H9 (cell line): ENCODE measurements at regions not wholly inside any gene's neighbourhood (a gene's known extent, or its start where the extent isn't known, plus 50 kb on each side); places are given as distances from the start of the nearest gene placed in this dataset.

Experiments
- DNase-seq: peaks from one replicate; pipeline ENCODE4 v3.0.0-alpha.2; 2017
- H2AFZ ChIP-seq: one replicate; pipeline ENCODE4 v1.6.1; 2013; ENCODE audit warnings: mild to moderate bottlenecking, low read length, control low read depth, moderate library complexity
- H2AK5ac ChIP-seq: 2 replicates; pipeline ENCODE4 v1.6.1; 2013; ENCODE audit warnings: low read length, control low read depth, mixed read lengths; ENCODE audit not compliant: insufficient read length
- H2BK120ac ChIP-seq: one replicate; pipeline ENCODE4 v1.6.1; 2013; ENCODE audit warnings: low read depth, mild to moderate bottlenecking, low read length, control low read depth, inconsistent platforms; ENCODE audit not compliant: poor library complexity, severe bottlenecking
- H2BK12ac ChIP-seq: 2 replicates; pipeline ENCODE4 v1.6.1; 2013; ENCODE audit warnings: low read length, control low read depth, mixed read lengths, low read depth; ENCODE audit not compliant: insufficient read length
- H2BK15ac ChIP-seq: 2 replicates; pipeline ENCODE4 v1.6.1; 2013; ENCODE audit warnings: low read depth, low read length, control low read depth
- H2BK20ac ChIP-seq: one replicate; pipeline ENCODE4 v1.6.1; 2013; ENCODE audit warnings: low read depth, mild to moderate bottlenecking, low read length, control low read depth, inconsistent platforms; ENCODE audit not compliant: poor library complexity, severe bottlenecking
- H2BK5ac ChIP-seq: 2 replicates; pipeline ENCODE4 v1.6.1; 2013; ENCODE audit warnings: low read length, control low read depth, mixed read lengths; ENCODE audit not compliant: insufficient read length
- H3K14ac ChIP-seq: 2 replicates; pipeline ENCODE4 v1.6.1; 2013; ENCODE audit warnings: low read length, control low read depth; ENCODE audit not compliant: insufficient read depth
- H3K18ac ChIP-seq: 2 replicates; pipeline ENCODE4 v1.6.1; 2013; ENCODE audit warnings: low read depth, mild to moderate bottlenecking, mixed read lengths, low read length, control low read depth; ENCODE audit not compliant: insufficient read length
- H3K23ac ChIP-seq: 2 replicates; pipeline ENCODE4 v1.6.1; 2013; ENCODE audit warnings: low read length, control low read depth, mixed read lengths, low read depth; ENCODE audit not compliant: insufficient read length
- H3K23me2 ChIP-seq: 2 replicates; pipeline ENCODE4 v1.6.1; 2013; ENCODE audit warnings: low read depth, mild to moderate bottlenecking, mixed read lengths, low read length, control low read depth; ENCODE audit not compliant: insufficient read length, poor library complexity, severe bottlenecking
- H3K27ac ChIP-seq: 2 replicates; pipeline ENCODE4 v1.5.1; 2013; ENCODE audit warnings: low read length, control low read depth, mixed read lengths, low read depth; ENCODE audit not compliant: insufficient read length
- H3K27me3 ChIP-seq: 2 replicates; pipeline ENCODE4 v1.6.1; 2013; ENCODE audit warnings: low read length, control low read depth, inconsistent platforms; ENCODE audit not compliant: insufficient read depth
- H3K4ac ChIP-seq: 2 replicates; pipeline ENCODE4 v1.6.1; 2013; ENCODE audit warnings: low read depth, mild to moderate bottlenecking, control low read depth, inconsistent platforms, low read length, moderate library complexity
- H3K4me1 ChIP-seq: 2 replicates; pipeline ENCODE4 v1.6.1; 2013; ENCODE audit warnings: low read length, control low read depth, inconsistent platforms; ENCODE audit not compliant: insufficient read depth
- H3K4me2 ChIP-seq: 2 replicates; pipeline ENCODE4 v1.6.1; 2013; ENCODE audit warnings: low read length, control low read depth, mixed read lengths; ENCODE audit not compliant: insufficient read length, insufficient read depth
- H3K56ac ChIP-seq: 2 replicates; pipeline ENCODE4 v1.6.1; 2013; ENCODE audit warnings: low read depth, mild to moderate bottlenecking, mixed read lengths, low read length, control low read depth; ENCODE audit not compliant: insufficient read length
- H3K79me1 ChIP-seq: 2 replicates; pipeline ENCODE4 v1.6.1; 2013; ENCODE audit warnings: low read depth, mild to moderate bottlenecking, moderate library complexity, low read length, control low read depth, inconsistent platforms; ENCODE audit not compliant: insufficient read depth, poor library complexity, severe bottlenecking
- H3K79me2 ChIP-seq: 2 replicates; pipeline ENCODE4 v1.6.1; 2013; ENCODE audit warnings: low read length, control low read depth, inconsistent platforms; ENCODE audit not compliant: insufficient read depth
- H3K9ac ChIP-seq: 2 replicates; pipeline ENCODE4 v1.6.1; 2013; ENCODE audit warnings: low read length, control low read depth, mixed read lengths; ENCODE audit not compliant: insufficient read length; ENCODE audit errors: extremely low read depth
- H3K9me3 ChIP-seq: one replicate; pipeline ENCODE4 v1.6.1; 2013; ENCODE audit warnings: low read depth, low read length, inconsistent platforms; ENCODE audit not compliant: control insufficient read depth
- H3T11ph ChIP-seq: one replicate; pipeline ENCODE4 v1.6.1; 2013; ENCODE audit warnings: mild to moderate bottlenecking, low read length, control low read depth, inconsistent platforms
- H4K20me1 ChIP-seq: one replicate; pipeline ENCODE4 v1.6.1; 2013; ENCODE audit not compliant: control insufficient read depth, insufficient read length, insufficient read depth
- H4K5ac ChIP-seq: 2 replicates; pipeline ENCODE4 v1.6.1; 2013; ENCODE audit warnings: low read depth, mild to moderate bottlenecking, mixed read lengths, low read length, control low read depth; ENCODE audit not compliant: insufficient read length
- H4K8ac ChIP-seq: replicated peaks from 2 replicates; pipeline ENCODE4 v1.6.1; 2013; ENCODE audit warnings: low read length, control low read depth, mixed read lengths, low read depth; ENCODE audit not compliant: insufficient read length
- H4K91ac ChIP-seq: 2 replicates; pipeline ENCODE4 v1.6.1; 2013; ENCODE audit warnings: low read depth, mild to moderate bottlenecking, moderate library complexity, mixed read lengths, low read length, control low read depth; ENCODE audit not compliant: insufficient read length
- H3K27ac Mint-ChIP-seq, 3 experiments: 2 replicates in 2 of 3; 3 replicates in 1 of 3; pipeline ENCODE4 v1.8.0; 2020 to 2021; ENCODE audit warnings: mixed read lengths in 3 of 3, mild to moderate bottlenecking in 1 of 3, moderate library complexity in 1 of 3
- H3K27me3 Mint-ChIP-seq: 2 replicates; pipeline ENCODE4 v1.8.0; 2021; ENCODE audit warnings: low read depth, mild to moderate bottlenecking, moderate library complexity, mixed read lengths
- H3K36me3 Mint-ChIP-seq, 3 experiments: 2 replicates in 2 of 3; 3 replicates in 1 of 3; pipeline ENCODE4 v1.8.0; 2020 to 2021; ENCODE audit warnings: low read depth in 3 of 3, mixed read lengths in 3 of 3; ENCODE audit not compliant: insufficient read depth in 1 of 3
- H3K4me1 Mint-ChIP-seq, 2 experiments: 2 replicates each; pipeline ENCODE4 v1.8.0; 2020; ENCODE audit warnings: mixed read lengths in 2 of 2
- H3K4me3 Mint-ChIP-seq, 2 experiments: 2 replicates in 1 of 2; 3 replicates in 1 of 2; pipeline ENCODE4 v1.8.0; 2020 to 2021; ENCODE audit warnings: mild to moderate bottlenecking in 2 of 2, mixed read lengths in 2 of 2, moderate library complexity in 1 of 2
- H3K9me3 Mint-ChIP-seq, 2 experiments: 2 replicates in 1 of 2; 3 replicates in 1 of 2; pipeline ENCODE4 v1.8.0; 2020; ENCODE audit warnings: mild to moderate bottlenecking in 2 of 2, mixed read lengths in 2 of 2, moderate library complexity in 1 of 2
- CTCF ChIP-seq: fragments of 200-600 bp; sonication (generic); conservative IDR thresholded peaks from 3 replicates; pipeline ENCODE4 v1.8.0; 2021; ENCODE audit warnings: antibody characterized with exemption, mild to moderate bottlenecking
- WGBS: extraction: QIAGEN DNeasy Blood & Tissue Kit; methylation state at CpG from one replicate; pipeline ENCODE4 v1.1.7; 2013; ENCODE audit warnings: missing lambda C conversion rate, low lambda C conversion rate, mixed read lengths; ENCODE audit not compliant: insufficient read length; ENCODE audit errors: extremely low coverage; 5-methylcytosine and 5-hydroxymethylcytosine counted together

- H3K4me3 Mint-ChIP-seq = no peak overlapping the region
Measured at GRCh38 chr3:117161816-117162215, 452.2 kb downstream of the TUSC7 start.

More at GRCh38 chr3:117161816-117162215, 452.2 kb downstream of the TUSC7 start:
- Histone ChIP-seq H3K23ac (no peak overlapping the region), H3K27ac (no peak overlapping the region), H4K8ac (no peak overlapping the region), H4K20me1 (no peaks in the 10 kb centered on the region), H3K9me3 (no peaks in the 10 kb centered on the region), H2BK5ac (no peak overlapping the region), H3K23me2 (no peaks in the 10 kb centered on the region), H3K4me2 (no peak overlapping the region), H3K14ac (no peak overlapping the region), H3K4me1 (no peaks in the 10 kb centered on the region; the same call in 1 of the 2 replicates), H4K91ac (no peak overlapping the region), H3K79me1 (no peaks in the 10 kb centered on the region), H3K9ac (no peak overlapping the region), H2BK20ac (no peak overlapping the region), H2AFZ (no peak overlapping the region), H2BK120ac (no peak overlapping the region), H3K18ac (no peak overlapping the region), H3K79me2 (no peaks in the 10 kb centered on the region), H3K56ac (no peak overlapping the region), H3K4ac (no peak overlapping the region), H2BK15ac (no peak overlapping the region), H2BK12ac (no peak overlapping the region), H3K27me3 (no peaks in the 10 kb centered on the region), H3T11ph (no peak overlapping the region), H4K5ac (no peak overlapping the region), H2AK5ac (no peak overlapping the region)
- WGBS = no CpG with 5 or more reads among the region's 1 CpG
- H3K9me3 Mint-ChIP-seq = no peaks in the 10 kb centered on the region
- H3K27me3 Mint-ChIP-seq = no peaks in the 10 kb centered on the region
- no peaks in the 10 kb centered on the region for H3K36me3 Mint-ChIP-seq
- TF ChIP-seq CTCF = no peak
- no peak for DNase-seq
- peak overlapping the region in 1 of 3 experiments; percentile 79; a peak in 2 of 7 replicates for H3K27ac Mint-ChIP-seq
- H3K4me1 Mint-ChIP-seq = peaks cover 15 to 18% of the 10 kb centered on the region in 2 experiments
